ENCODE measurements at regions not wholly inside any gene's neighbourhood (a gene's known extent, or its start where the extent isn't known, plus 50 kb on each side); places are given as distances from the start of the nearest gene placed in this dataset.

DNA sequence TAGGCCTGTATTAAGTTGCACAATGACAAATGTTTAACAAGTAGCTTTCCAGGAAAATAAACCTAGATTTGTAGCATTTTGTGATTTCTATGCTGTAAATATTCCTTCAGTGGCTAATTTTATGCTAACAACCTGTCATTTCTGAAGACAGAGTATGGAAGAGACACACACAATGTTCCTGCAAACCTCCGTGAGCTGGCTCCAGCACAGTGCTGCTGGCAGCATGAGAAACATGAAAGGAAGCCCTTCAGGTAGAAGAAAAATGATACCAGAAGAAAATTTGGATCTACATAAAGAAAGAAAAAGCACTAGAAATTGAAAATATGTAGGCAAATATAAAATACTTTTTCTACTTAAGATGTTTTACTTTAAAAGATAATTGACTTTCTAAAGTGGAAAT, 69.5 kb upstream of the CTTNBP2 start:
- 94 to 97% methylated on average over 1 of the region's 1 CpG for WGBS, 2 donors
- Histone ChIP-seq H3K27me3 (no peaks in the 10 kb centered on the region), H3K4me1 (peaks cover 0 to 5% (median 0%) of the 10 kb centered on the region in 4 donors), H3K9me3 (no peaks in the 10 kb centered on the region), H3K27ac (no peak overlapping the region), H3K36me3 (no peaks in the 10 kb centered on the region), H3K4me3 (no peak overlapping the region)
- TF ChIP-seq EP300 (IDR thresholded peaks at IDR 0.05) = no peak
- TF ChIP-seq, protein P1, sequence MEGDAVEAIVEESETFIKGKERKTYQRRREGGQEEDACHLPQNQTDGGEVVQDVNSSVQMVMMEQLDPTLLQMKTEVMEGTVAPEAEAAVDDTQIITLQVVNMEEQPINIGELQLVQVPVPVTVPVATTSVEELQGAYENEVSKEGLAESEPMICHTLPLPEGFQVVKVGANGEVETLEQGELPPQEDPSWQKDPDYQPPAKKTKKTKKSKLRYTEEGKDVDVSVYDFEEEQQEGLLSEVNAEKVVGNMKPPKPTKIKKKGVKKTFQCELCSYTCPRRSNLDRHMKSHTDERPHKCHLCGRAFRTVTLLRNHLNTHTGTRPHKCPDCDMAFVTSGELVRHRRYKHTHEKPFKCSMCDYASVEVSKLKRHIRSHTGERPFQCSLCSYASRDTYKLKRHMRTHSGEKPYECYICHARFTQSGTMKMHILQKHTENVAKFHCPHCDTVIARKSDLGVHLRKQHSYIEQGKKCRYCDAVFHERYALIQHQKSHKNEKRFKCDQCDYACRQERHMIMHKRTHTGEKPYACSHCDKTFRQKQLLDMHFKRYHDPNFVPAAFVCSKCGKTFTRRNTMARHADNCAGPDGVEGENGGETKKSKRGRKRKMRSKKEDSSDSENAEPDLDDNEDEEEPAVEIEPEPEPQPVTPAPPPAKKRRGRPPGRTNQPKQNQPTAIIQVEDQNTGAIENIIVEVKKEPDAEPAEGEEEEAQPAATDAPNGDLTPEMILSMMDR (IDR thresholded peaks at IDR 0.05) = no peak
- TF ChIP-seq POLR2A (IDR thresholded peaks at IDR 0.05) = no peak
- no peak for DNase-seq (ENCODE audit: low spot score in 2 of 2)

DNA sequence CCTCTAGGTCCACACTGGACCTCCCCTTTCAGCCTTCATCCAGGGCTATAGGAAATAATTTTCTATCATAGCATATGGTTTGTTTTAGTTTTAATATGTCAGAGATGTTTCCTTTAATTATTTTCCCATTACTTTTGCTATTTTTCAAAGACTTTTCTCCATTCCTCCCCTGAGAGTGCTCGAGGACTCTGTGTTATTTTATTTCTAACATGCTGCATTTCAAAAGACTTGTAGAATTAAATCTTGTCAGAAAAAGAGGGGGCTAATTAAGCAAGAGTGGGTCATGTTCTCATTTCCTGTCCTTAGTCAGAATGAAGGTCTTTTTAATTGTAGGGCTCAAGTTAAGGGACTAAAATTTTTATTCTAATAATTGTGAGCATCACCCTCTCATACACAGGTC, 71.6 kb upstream of the CTTNBP2 start:
- Histone ChIP-seq H3K27ac (no peak overlapping the region), H3K9me3 (no peaks in the 10 kb centered on the region), H3K27me3 (no peaks in the 10 kb centered on the region), H3K4me1 (peaks cover 0 to 5% (median 0%) of the 10 kb centered on the region in 4 donors), H3K4me3 (no peak overlapping the region), H3K36me3 (no peaks in the 10 kb centered on the region)
- DNase-seq (ENCODE audit: low spot score in 2 of 2) = no peak
- TF ChIP-seq, protein P1 (IDR thresholded peaks at IDR 0.05) = no peak
- TF ChIP-seq POLR2A (IDR thresholded peaks at IDR 0.05) = no peak
- no peak for TF ChIP-seq EP300 (IDR thresholded peaks at IDR 0.05)
- 50 to 59% methylated on average over 1 of the region's 1 CpG for WGBS, 2 donors

DNA sequence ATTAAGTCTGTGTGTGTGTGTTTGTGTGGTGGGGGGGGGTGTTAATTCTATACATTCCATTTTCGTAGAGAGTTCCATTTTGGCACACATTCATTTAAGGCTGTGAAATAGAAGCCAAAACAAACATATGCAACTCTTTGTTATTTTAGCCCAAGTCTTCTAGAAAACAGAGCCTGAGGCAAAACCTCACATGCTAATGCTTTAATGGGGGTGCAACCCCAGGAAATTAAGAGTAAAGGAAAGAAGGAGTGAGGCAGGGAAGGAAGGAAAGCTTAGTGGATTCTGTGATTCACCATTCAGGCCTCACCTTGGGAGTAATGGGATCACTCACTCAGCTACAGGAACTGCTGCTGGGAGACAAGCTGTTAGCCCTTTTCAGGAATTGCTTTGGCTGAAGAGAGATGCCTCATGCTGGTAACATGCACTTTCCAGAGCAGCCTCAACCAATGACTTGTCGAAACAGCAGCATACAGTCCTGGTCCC, 73.0 kb upstream of the CTTNBP2 start:
- H3K27me3 ChIP-seq = no peaks in the 10 kb centered on the region
- 55 to 57% methylated on average over 2 of the region's 2 CpGs for WGBS, 2 donors
- H3K4me3 ChIP-seq = no peak overlapping the region
- TF ChIP-seq, protein P1 (IDR thresholded peaks at IDR 0.05) = no peak
- no peaks in the 10 kb centered on the region for H3K9me3 ChIP-seq
- H3K27ac ChIP-seq = no peak overlapping the region
- DNase-seq (ENCODE audit: low spot score in 2 of 2) = no peak
- H3K4me1 ChIP-seq = peaks cover 0 to 5% (median 0%) of the 10 kb centered on the region in 4 donors
- H3K36me3 ChIP-seq = no peaks in the 10 kb centered on the region

DNA sequence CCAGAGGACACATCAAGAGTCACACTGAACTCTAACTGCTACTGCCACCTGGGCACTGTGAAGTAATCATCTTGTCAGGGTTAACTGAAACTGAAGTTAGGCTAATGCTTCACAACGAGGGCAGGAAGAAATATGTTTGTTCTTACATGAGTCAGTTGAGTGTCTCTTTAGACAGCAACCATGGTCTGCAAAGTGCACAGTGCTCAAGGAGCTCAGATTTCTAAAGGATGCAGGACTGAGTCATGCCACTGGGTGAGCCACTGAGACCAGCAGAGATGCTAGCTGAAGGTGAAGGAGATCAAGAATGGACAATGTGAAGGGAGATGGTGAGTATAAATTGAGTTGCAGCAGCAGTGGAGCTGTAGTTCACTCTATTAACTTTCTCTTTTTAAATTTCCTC, 76.0 kb upstream of the CTTNBP2 start:
- Histone ChIP-seq H3K4me1 (peaks cover 0 to 5% (median 0%) of the 10 kb centered on the region in 4 donors), H3K27ac (no peak overlapping the region), H3K27me3 (no peaks in the 10 kb centered on the region), H3K9me3 (peaks cover 0 to 4% (median 0%) of the 10 kb centered on the region in 4 donors), H3K4me3 (no peak overlapping the region), H3K36me3 (no peaks in the 10 kb centered on the region)
- DNase-seq (ENCODE audit: low spot score in 2 of 2) = no peak
- TF ChIP-seq, protein P1 (IDR thresholded peaks at IDR 0.05) = no peak
- TF ChIP-seq POLR2A (IDR thresholded peaks at IDR 0.05) = no peak
- no peak for TF ChIP-seq EP300 (IDR thresholded peaks at IDR 0.05)
- 25 to 47% methylated on average over 1 of the region's 1 CpG for WGBS, 2 donors

DNA sequence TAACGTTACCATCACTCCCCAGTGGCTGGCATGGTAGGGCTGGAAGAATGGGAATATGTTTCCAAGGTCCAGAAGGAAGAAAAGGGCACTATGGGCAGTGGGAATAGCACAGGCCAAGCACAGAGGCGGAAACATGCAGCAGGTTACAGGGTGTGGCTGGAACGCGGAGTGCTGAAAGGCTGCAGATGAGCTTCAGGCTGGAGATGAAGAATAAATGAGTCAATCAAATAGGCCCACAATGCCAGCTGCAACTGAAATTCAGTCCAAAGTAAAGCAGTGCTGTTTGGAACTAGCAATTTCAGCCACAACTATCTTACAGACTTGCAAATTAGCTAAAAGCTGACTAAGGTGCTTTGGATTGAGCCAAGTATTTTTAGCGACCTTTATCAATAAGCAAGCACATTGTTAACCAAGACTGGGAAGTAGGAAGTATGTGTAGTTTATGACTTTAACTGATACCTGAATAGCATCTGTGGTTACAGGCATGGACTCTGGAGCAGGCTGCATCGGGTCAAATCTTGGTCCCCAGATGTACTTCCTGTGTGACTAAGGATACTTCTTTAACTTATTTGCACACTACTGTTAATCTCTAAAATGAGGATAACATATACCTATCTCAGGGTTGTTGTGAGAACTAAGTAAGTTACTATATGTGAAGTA, 77.5 kb upstream of the CTTNBP2 start:
- Histone ChIP-seq H3K27ac (no peak overlapping the region), H3K9me3 (peaks cover 0 to 4% (median 0%) of the 10 kb centered on the region in 4 donors), H3K27me3 (no peaks in the 10 kb centered on the region), H3K36me3 (no peaks in the 10 kb centered on the region), H3K4me1 (peaks cover 0 to 5% (median 0%) of the 10 kb centered on the region in 4 donors), H3K4me3 (no peak overlapping the region)
- TF ChIP-seq, protein P1 (IDR thresholded peaks at IDR 0.05) = no peak
- no peak for TF ChIP-seq POLR2A (IDR thresholded peaks at IDR 0.05)
- TF ChIP-seq EP300 (IDR thresholded peaks at IDR 0.05) = no peak
- no peak for DNase-seq (ENCODE audit: low spot score in 2 of 2)
- 79 to 82% methylated on average over 6 of the region's 6 CpGs for WGBS, 2 donors
